ENCODE measurements at regions not wholly inside any gene's neighbourhood (a gene's known extent, or its start where the extent isn't known, plus 50 kb on each side); places are given as distances from the start of the nearest gene placed in this dataset.
A peak's percentile ranks its signal among the peaks of the same experiment; 100 is the strongest.
"Not testable (repeated sequence)": the region's sequence is repeated elsewhere in the genome, so short reads cannot be mapped to it uniquely, and the experiment has no call there.

GRCh38 chr4:106869551-106869950 lies 166.6 kb downstream of the DKK2 start:
- peak; percentile 11 for DNase-seq

- DNase-seq = no peak
Observed at GRCh38 chr4:106868381-106869035, 167.6 kb downstream of the DKK2 start.

GRCh38 chr4:106864231-106864630 lies 171.9 kb downstream of the DKK2 start:
- no peak for DNase-seq

- no peak for DNase-seq
Observed at GRCh38 chr4:106854569-106855351, 181.4 kb downstream of the DKK2 start.

GRCh38 chr4:106852426-106852825 lies 183.7 kb downstream of the DKK2 start:
- DNase-seq = no peak

GRCh38 chr4:106851726-106852125 lies 184.4 kb downstream of the DKK2 start:
- DNase-seq = no peak

- no peak for DNase-seq
Observed at GRCh38 chr4:106850691-106851090, 185.4 kb downstream of the DKK2 start.

- DNase-seq = no peak
Observed at GRCh38 chr4:106835919-106836318, 200.2 kb downstream of the DKK2 start.

- DNase-seq = no peak
Observed at GRCh38 chr4:106830879-106831278, 205.2 kb downstream of the DKK2 start.

GRCh38 chr4:106818764-106819163 lies 217.3 kb downstream of the DKK2 start:
- no peak for DNase-seq

GRCh38 chr4:106816496-106816895 lies 219.6 kb downstream of the DKK2 start:
- peak; percentile 1 for DNase-seq

GRCh38 chr4:106810122-106810521 lies 226.0 kb downstream of the DKK2 start:
- DNase-seq = no peak

- DNase-seq = peak; percentile 67
Observed at GRCh38 chr4:106809076-106809475, 227.0 kb downstream of the DKK2 start.

- DNase-seq = no peak
Observed at GRCh38 chr4:106806158-106806797, 229.8 kb downstream of the DKK2 start.

- DNase-seq = no peak
Observed at GRCh38 chr4:106803083-106803482, 233.0 kb downstream of the DKK2 start.

- DNase-seq = no peak
Observed at GRCh38 chr4:106801386-106801785, 234.7 kb downstream of the DKK2 start.

- no peak for DNase-seq
Observed at GRCh38 chr4:106796876-106797275, 239.2 kb downstream of the DKK2 start.

GRCh38 chr4:106795326-106795725 lies 240.8 kb downstream of the DKK2 start:
- no peak for DNase-seq

- no peak for DNase-seq
Observed at GRCh38 chr4:106793933-106794332, 242.2 kb downstream of the DKK2 start.

GRCh38 chr4:106775636-106776035 lies 260.5 kb downstream of the DKK2 start:
- DNase-seq = no peak

- DNase-seq = not testable (repeated sequence)
Observed at GRCh38 chr4:106774055-106774454, 262.1 kb downstream of the DKK2 start.

- DNase-seq = no peak
Observed at GRCh38 chr4:106773076-106773905, 262.8 kb downstream of the DKK2 start.

GRCh38 chr4:106767991-106768390 lies 268.1 kb downstream of the DKK2 start:
- no peak for DNase-seq
